DOHH2 (cell line): ENCODE measurements at regions not wholly inside any gene's neighbourhood (a gene's known extent, or its start where the extent isn't known, plus 50 kb on each side); places are given as distances from the start of the nearest gene placed in this dataset.

Source experiments
- H3F3A ChIP-seq: fragments of 200-600 bp; sonication (generic), shearing (Covaris generic); 2 replicates; pipeline ENCODE4 v1.6.0; 2016; ENCODE audit warnings: antibody characterized with exemption, mild to moderate bottlenecking; ENCODE audit not compliant: control insufficient read depth, insufficient read depth
- H3K27ac ChIP-seq: fragments of 200-600 bp; sonication (generic); 2 replicates; pipeline ENCODE4 v1.5.1; 2014; ENCODE audit warnings: low read depth, mild to moderate bottlenecking, low read length, moderate library complexity
- H3K27me3 ChIP-seq: fragments of 200-600 bp; sonication (generic); 2 replicates; pipeline ENCODE4 v1.6.1; 2014; ENCODE audit warnings: mild to moderate bottlenecking, low read length, mixed read lengths; ENCODE audit not compliant: control insufficient read depth
- H3K36me3 ChIP-seq: fragments of 200-600 bp; sonication (generic); 2 replicates; pipeline ENCODE4 v1.6.1; 2014; ENCODE audit warnings: mild to moderate bottlenecking, low read length, moderate library complexity, mixed read lengths; ENCODE audit not compliant: control insufficient read depth
- H3K4me1 ChIP-seq: fragments of 200-600 bp; sonication (generic); 2 replicates; pipeline ENCODE4 v1.6.1; 2014; ENCODE audit warnings: mild to moderate bottlenecking, low read length, mixed read lengths; ENCODE audit not compliant: control insufficient read depth
- H3K4me2 ChIP-seq: fragments of 200-600 bp; sonication (generic); 2 replicates; pipeline ENCODE4 v1.6.0; 2014; ENCODE audit warnings: mild to moderate bottlenecking, low read length, moderate library complexity
- H3K4me3 ChIP-seq: fragments of 200-600 bp; sonication (generic); 2 replicates; pipeline ENCODE4 v1.5.1; 2014; ENCODE audit warnings: mild to moderate bottlenecking, low read length, mixed read lengths
- H3K79me2 ChIP-seq: fragments of 200-600 bp; sonication (generic); 2 replicates; pipeline ENCODE4 v1.6.1; 2014; ENCODE audit warnings: mild to moderate bottlenecking, low read length, mixed read lengths; ENCODE audit not compliant: control insufficient read depth
- H3K9me2 ChIP-seq: fragments of 200-600 bp; sonication (generic); replicated peaks from 2 replicates; pipeline ENCODE4 v1.6.1; 2014; ENCODE audit warnings: mild to moderate bottlenecking, low read length, mixed read lengths; ENCODE audit not compliant: control insufficient read depth
- H3K9me3 ChIP-seq: fragments of 200-600 bp; sonication (generic); 2 replicates; pipeline ENCODE4 v1.6.1; 2014; ENCODE audit warnings: antibody characterized with exemption, low read length, mixed read lengths; ENCODE audit not compliant: control insufficient read depth, insufficient read depth
- H4K20me1 ChIP-seq: fragments of 200-600 bp; sonication (generic); 2 replicates; pipeline ENCODE4 v1.6.0; 2014; ENCODE audit warnings: low read depth, mild to moderate bottlenecking, antibody characterized with exemption, low read length, moderate library complexity; ENCODE audit not compliant: control insufficient read depth, insufficient read depth
- EZH2phosphoT487 ChIP-seq: fragments of 200-600 bp; sonication (generic); IDR thresholded peaks from 2 replicates; pipeline ENCODE4 v1.6.1; 2017; ENCODE audit warnings: borderline replicate concordance, mild to moderate bottlenecking, antibody characterized with exemption, low read length, moderate library complexity, mixed read lengths
- TF ChIP-seq, protein P1 (sequence below): fragments of 200-600 bp; sonication (generic); IDR thresholded peaks from one replicate; pipeline ENCODE4 v1.5.1; 2014; ENCODE audit warnings: antibody characterized with exemption, mild to moderate bottlenecking, low read depth, low read length; ENCODE audit not compliant: poor library complexity, severe bottlenecking

DNA sequence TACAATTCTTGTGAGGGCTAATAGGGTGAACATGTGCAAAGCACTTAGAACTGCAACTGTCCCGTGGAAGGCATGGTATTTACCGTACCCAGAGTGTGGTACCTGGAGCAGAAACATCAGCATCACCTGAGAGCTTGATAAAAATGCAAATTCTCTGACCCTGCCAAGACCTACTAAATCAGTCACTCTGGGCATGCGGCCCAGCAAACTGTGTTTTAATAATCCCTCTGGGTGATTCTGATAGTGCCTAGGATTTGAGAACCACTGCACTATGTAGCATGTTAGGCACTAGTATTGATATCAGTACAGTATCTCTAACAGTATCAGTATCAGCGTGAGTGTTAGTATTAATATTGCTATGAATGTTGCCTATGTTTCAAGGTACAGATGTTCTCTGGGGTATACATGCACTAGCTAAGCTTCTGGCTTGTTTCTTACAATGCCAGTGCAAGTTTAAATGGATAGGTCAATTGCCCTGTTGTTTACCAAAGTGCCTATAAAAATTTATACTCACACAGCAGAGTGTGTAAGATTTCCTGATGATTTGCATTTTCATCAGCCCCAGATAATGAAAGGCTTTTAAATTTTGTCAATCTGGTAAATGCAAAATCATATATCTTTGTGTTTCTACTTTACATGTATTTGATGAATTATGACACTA is 354.0 kb downstream of the HS3ST1 start:
- Histone ChIP-seq H3K4me1 (peaks cover 22% of the 10 kb centered on the region), H4K20me1 (no peaks in the 10 kb centered on the region), H3F3A (no peaks in the 10 kb centered on the region), H3K9me3 (no peaks in the 10 kb centered on the region), H3K9me2 (no peaks in the 10 kb centered on the region), H3K27ac (no peak overlapping the region), H3K4me3 (no peak overlapping the region), H3K27me3 (no peaks in the 10 kb centered on the region), H3K36me3 (no peaks in the 10 kb centered on the region), H3K4me2 (peak overlapping the region; percentile 29), H3K79me2 (no peaks in the 10 kb centered on the region)
- no peak for TF ChIP-seq EZH2phosphoT487
- TF ChIP-seq, protein P1, sequence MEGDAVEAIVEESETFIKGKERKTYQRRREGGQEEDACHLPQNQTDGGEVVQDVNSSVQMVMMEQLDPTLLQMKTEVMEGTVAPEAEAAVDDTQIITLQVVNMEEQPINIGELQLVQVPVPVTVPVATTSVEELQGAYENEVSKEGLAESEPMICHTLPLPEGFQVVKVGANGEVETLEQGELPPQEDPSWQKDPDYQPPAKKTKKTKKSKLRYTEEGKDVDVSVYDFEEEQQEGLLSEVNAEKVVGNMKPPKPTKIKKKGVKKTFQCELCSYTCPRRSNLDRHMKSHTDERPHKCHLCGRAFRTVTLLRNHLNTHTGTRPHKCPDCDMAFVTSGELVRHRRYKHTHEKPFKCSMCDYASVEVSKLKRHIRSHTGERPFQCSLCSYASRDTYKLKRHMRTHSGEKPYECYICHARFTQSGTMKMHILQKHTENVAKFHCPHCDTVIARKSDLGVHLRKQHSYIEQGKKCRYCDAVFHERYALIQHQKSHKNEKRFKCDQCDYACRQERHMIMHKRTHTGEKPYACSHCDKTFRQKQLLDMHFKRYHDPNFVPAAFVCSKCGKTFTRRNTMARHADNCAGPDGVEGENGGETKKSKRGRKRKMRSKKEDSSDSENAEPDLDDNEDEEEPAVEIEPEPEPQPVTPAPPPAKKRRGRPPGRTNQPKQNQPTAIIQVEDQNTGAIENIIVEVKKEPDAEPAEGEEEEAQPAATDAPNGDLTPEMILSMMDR, result no peak

DNA sequence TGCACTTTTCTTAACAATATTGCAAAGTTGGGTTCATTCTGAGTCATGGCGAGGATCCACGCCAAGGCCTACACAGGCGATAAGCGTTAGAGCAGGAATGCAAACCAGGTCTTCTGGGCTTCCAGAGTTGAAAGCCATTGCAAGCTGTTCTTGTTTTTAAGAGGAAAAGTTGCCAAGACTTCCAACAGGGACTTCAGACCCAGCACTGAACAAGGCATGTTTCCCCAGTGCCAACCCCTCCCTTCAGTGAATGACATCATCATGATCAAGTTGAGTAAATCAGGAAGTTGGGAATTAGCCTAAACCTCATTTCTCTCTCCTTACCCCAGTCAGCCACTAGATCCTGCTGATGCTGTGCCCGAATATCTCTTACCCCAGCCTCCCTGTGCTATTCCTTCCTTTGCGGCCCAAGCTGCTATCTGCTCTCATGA is 355.1 kb downstream of the HS3ST1 start:
- Histone ChIP-seq H3K9me3 (no peaks in the 10 kb centered on the region), H3K36me3 (no peaks in the 10 kb centered on the region), H3F3A (no peaks in the 10 kb centered on the region), H3K4me1 (peaks cover 27% of the 10 kb centered on the region), H3K9me2 (no peaks in the 10 kb centered on the region), H3K4me3 (no peak overlapping the region), H4K20me1 (no peaks in the 10 kb centered on the region), H3K79me2 (no peaks in the 10 kb centered on the region), H3K4me2 (no peak overlapping the region), H3K27me3 (no peaks in the 10 kb centered on the region), H3K27ac (no peak overlapping the region)
- TF ChIP-seq, protein P1, result no peak
- no peak for TF ChIP-seq EZH2phosphoT487

DNA sequence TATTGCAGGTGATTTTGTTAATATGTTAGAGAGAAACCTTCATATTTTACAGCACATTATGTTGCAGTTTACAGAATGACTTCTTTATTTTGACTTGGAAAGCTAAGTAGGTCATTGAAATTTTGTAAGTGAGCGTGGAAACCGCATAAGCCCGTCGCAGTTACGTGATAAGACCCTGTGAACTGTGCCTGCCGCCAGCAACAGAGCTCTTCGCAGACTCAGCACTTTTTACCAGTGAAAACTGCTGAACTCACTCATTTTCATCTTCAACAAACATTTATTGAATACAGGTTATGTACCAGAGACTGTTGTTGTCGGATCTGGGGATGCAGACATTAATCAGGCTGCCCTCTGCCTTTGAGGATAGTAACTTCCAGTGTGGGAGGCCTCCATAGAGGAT is 355.7 kb downstream of the HS3ST1 start:
- TF ChIP-seq, protein P1, result no peak
- TF ChIP-seq EZH2phosphoT487, result no peak
- Histone ChIP-seq H3K9me2 (no peaks in the 10 kb centered on the region), H3K27me3 (no peaks in the 10 kb centered on the region), H3K4me3 (no peak overlapping the region), H3K27ac (no peak overlapping the region), H3F3A (no peaks in the 10 kb centered on the region), H3K36me3 (no peaks in the 10 kb centered on the region), H3K4me1 (peaks cover 27% of the 10 kb centered on the region), H3K4me2 (no peak overlapping the region), H3K9me3 (no peaks in the 10 kb centered on the region), H3K79me2 (no peaks in the 10 kb centered on the region), H4K20me1 (no peaks in the 10 kb centered on the region)
